Stimulated activated CD4-positive, alpha-beta T cell treated with anti-CD3 and anti-CD28 coated beads, Interleukin-4, amount 100 ng/mL, for 48 hours (primary cell): ENCODE measurements at regions not wholly inside any gene's neighbourhood (a gene's known extent, or its start where the extent isn't known, plus 50 kb on each side); places are given as distances from the start of the nearest gene placed in this dataset.

Source experiments
- DNase-seq, 2 donors: peaks; one replicate each; pipeline ENCODE4 v3.0.0-alpha.2; 2020; ENCODE audit warnings: low read depth in 2 of 2

DNA sequence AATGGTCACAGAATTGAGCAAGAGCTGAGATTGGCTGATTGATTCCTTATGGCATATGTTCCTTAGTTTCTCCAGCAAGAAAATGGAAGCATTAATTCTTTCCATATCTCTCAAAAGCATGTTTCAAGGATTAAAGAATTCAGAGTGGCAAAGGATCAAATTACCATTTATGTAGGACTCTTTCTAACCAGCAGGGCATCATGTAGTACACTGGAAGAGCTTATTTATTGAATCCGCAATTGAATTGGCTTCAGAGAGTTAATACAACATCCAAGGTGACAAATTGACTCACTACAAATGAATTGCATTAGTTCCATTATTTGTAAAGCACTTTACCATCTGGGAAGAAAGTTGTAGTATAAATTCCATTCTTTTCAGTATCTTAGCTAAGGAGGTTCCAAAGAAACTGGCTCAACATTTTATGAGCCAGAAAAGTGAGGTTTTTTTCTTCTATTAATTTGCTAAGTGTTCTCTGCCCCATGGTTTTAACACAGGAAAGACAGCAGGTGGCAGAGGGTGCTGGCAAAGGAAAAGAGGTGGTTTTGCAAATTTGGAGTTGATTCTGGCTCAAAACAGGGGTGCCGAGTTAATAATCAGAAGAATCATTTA lies 409.9 kb downstream of the MTX2 start:
- no peak for DNase-seq

DNA sequence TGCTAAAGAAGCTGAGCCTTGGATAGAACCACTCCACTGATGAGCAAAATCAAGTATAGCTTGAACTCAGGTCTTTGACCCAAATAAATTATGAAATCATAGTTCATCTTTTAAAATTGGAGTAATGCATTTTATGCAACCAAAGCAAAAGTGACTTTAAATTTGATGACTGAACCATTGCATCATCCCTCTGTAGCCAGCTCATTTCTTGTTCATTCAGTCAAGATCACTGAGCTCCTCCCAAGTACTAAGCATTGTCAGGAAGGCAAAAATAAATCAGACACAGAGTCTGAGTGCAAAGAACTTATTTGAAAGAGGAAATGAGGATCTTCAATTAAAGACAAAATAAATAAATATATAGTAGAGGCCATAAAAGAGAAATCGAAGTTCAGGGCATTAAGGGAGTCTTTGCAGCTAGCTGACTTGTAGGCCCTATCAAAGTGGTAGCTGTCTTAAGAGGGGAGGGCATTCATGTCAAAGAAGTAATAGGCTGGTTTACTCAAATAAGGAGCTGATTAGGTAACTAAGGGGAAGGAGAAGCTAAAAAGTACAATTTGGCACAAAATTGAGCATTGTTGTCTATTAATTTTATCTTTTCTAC lies 411.8 kb downstream of the MTX2 start:
- no peak for DNase-seq

- no peak for DNase-seq
Measured at GRCh38 chr2:176681584-176682115, 412.4 kb downstream of the MTX2 start.

GRCh38 chr2:176682278-176682677 lies 413.0 kb downstream of the MTX2 start:
- DNase-seq: no peak

DNA sequence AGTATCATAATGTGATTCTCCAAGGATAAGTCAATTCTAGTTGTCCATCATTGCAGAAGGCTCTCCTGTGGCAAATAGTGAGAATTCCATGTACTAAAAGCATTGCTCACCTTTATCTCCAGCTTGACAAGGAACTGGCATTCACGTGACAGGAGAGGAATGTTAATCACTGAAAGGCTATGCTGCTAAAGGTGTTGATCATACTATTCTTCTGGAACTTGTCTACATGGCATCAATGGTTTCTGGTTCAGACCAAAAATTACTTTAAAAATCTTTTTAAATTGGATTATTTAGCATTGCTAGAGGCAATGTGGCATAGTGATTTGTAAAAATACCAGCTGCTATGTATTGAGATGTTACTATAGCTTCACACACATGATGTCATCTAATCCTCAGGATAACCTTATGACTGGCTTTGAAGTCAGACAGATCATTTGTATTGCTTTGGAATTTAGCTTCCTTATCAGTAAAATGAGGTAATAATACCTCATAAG lies 414.4 kb downstream of the MTX2 start:
- DNase-seq: no peak

DNA sequence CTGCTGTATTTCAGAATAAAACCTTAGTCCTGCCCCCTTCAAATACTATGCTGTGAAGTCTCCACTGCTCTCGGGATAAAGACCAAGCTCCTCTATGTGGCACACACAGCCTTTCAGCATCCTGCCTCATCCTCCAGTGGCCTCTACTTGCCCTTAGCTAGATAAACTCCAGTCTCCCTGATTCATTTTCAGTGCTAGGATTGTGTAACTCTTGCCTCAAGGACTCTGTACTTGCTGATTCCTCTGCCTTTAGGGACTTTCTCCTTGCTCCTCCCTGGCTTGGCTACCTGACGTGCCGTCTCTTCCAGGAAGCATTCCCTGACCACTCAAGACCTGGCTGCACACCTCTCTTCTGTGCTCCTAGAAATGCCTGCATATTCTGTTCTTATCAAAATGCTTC lies 416.7 kb downstream of the MTX2 start:
- no peak for DNase-seq

GRCh38 chr2:176686328-176686727 lies 417.1 kb downstream of the MTX2 start:
- DNase-seq: no peak

- DNase-seq: no peak
Measured at GRCh38 chr2:176687342-176687741, 418.1 kb downstream of the MTX2 start.

GRCh38 chr2:176687944-176688343 lies 418.7 kb downstream of the MTX2 start:
- DNase-seq: no peak

- no peak for DNase-seq
Measured at GRCh38 chr2:176689711-176690110, 420.5 kb downstream of the MTX2 start.

GRCh38 chr2:176691471-176691870 lies 422.2 kb downstream of the MTX2 start:
- no peak for DNase-seq

DNA sequence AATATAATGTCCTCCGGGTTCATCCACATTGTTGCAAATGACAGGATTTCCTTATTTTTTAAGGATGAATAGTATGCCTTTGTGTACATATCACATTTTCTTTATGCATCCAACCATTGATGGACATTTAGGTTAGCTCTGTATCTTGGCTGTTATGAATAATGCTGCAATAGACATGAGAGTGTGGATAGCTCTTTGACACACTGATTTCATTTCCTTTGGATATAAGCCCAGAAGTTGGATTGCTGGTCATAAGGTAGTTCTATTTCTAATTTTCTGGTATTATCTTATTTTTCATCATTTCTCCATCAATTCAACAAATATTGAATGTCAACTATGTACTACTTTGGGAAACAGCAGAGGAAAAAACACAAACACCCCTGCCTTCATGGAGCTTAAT lies 423.3 kb downstream of the MTX2 start:
- DNase-seq: no peak

GRCh38 chr2:176699098-176699497 lies 429.9 kb downstream of the MTX2 start:
- no peak for DNase-seq

- no peak for DNase-seq
Measured at GRCh38 chr2:176699644-176700043, 430.4 kb downstream of the MTX2 start.

DNA sequence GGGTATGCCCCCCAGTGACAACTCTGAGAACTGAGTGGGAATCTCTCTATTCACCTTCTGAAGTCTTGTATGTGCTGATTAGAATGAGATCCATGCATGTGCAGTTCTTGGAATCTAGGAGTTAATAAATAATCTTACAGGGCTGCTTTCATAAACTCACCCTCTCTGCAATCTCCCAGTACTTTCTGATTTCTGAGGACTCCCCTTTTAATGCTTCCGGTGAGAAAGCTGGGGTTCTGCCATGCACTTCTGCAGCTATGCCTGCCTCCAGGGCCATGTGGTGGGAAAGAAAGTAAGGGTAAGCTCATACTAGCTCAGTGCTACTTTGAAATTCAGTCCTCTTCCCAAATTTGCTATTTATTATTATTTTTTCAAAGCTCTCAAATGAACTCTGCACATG lies 432.9 kb downstream of the MTX2 start:
- no peak for DNase-seq

DNA sequence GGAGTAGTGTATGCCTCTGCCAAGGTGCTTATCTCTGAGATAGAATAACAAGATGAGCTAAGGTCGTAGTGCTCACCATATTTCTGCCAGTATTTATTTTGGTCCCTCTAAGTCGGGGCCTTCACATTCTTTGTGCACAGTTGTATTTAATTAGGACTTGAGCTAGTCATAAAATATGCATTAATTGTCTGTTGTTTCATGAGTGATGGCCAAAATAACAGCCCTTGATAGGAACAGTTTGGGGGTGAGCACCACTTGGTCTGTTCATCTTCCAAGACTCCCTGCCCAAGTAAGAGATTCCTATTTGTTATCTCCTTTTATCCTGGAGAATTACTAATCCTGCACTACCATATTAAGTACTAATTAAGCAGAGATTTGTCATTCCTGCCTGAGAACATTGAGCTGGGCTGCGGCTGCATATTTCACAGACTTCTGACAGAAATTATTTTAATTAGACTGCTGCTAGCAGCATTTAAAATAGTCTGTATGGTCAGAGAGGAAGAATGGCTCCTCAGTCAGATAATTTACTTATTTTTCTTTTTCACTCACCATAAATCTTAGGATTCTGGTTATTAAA lies 435.1 kb downstream of the MTX2 start:
- DNase-seq: no peak

DNA sequence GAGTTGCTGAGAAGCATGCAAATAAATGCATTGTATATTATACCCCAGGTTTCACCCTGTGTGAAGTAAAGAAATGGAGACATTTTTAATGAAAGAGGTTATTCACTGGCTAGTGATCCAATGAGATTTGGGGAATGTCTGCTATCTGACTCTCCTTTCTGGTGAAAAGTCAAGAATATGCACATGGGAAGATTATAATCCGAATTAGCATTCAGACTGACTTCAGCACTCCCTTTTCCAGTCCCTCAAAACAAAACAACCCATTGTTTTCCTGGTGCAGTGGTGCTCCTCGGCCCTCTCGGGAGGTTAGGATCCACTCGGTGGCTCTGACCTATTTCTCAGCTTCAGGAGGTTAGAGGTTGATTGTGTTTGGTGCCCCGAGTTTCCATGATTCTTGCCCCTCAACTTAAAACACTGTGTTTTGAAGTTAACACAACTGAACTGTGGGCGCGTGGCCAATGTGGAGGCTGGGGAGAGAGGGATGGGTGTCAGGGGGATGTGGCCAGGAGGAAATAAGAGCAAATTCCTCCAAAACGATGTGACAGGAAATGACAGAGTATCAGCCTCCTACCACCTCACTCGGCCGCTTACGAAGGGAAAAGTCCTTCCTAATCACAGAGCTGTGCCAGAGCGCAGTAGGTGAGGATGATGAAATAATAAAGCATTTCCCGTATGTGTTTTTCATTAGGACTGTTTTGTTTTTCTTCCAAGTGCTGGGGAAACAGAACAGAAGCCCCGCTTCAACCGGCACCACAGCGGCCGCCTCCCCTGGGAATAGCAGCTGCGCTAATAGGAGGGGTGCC lies 440.1 kb downstream of the MTX2 start:
- DNase-seq: no peak

DNA sequence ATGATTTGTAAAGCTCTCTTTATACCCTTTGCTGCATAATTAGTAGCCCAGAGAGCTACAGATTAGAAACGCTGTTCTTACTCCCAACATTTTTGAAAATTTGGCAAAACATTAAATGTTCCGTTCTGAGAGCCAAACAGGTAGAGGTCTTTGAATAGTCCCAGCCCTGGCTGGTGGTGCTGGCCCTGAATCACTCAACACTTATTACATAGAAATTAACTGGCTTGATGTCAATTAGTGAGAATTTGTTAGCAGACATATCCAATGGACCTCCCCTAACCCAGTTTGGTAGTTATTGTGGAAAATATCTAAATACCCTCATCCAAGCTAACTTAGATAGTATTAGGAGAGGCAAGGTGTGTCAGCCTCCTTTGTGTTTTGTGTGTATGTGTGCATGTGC lies 440.7 kb downstream of the MTX2 start:
- no peak for DNase-seq

- no peak for DNase-seq
Measured at GRCh38 chr2:176710657-176711186, 441.5 kb downstream of the MTX2 start.

DNA sequence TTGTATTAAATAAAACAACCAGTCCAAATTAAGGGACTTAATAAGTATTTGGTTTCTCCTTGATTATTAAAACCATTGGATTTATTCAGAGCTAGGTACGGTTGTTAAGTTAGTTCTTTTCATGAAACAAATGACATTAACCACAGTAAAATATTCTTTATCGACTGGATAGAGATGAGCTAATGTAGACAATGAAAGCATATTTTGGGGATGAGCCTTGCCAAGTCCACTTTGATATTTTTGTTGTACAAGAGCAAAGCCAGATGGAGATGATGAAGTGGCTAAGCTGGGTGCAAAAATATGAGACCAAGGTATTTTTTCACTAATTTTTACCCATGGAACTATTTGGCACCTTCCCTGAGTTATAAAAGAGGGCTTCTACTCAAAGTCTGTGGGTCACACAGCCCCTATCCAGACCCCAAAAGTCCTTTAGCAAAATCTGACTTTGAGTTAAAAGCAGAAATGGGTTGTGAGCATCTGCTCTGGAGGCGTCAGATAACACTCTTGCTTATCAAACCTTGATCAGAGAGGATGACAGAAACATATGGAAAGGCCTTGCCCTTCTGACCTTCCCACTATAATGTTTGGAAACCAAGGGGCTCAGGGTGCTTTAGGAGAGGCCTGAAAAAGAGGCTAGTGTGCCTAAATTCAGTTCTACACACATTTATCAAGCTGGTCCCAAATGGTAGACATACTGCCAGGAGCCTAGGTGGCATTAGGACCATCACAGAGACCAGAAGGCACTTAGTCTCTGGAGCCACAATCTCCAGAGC lies 456.8 kb downstream of the MTX2 start:
- no peak for DNase-seq

DNA sequence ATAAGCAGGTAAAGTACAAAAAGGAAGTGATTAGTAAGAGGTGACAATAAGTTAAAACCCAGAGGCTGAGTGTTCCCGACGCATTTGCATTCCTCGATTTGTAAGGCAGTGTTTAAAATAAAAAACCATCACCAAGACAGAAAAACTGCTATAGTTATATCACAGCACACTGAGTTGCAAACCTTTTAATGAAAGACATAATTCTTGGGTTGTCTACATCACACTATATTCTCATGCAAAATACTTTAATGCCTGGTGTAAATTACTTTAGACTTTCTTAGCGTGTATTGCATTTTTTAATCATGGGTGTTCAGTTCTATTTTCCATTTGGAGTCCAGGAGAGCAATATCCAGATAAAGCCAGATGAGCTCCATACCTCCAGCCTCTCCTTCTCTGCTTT lies 458.5 kb downstream of the MTX2 start:
- no peak for DNase-seq
